Adrenal gland (tissue), 5 donors: ENCODE measurements at regions not wholly inside any gene's neighbourhood (a gene's known extent, or its start where the extent isn't known, plus 50 kb on each side); places are given as distances from the start of the nearest gene placed in this dataset.

Experiments
- POLR2A ChIP-seq, 2 donors: fragments of 450-650 bp; IDR thresholded peaks; one replicate each; pipeline ENCODE4 v1.6.1; 2017; ENCODE audit warnings: antibody characterized with exemption in 2 of 2, mild to moderate bottlenecking in 2 of 2, moderate library complexity in 1 of 2
- TF ChIP-seq, protein P1 (sequence below), 6 experiments: fragments of 450-650 bp in 4 of 6; fragments of 200-600 bp in 2 of 6; sonication (generic) in 1 of 6; IDR thresholded peaks; 1 replicate in 5 of 6; 2 replicates in 1 of 6; pipeline versions ENCODE4 v1.5.1 to v1.8.0; 2016 to 2021; ENCODE audit warnings: antibody characterized with exemption in 6 of 6, mild to moderate bottlenecking in 2 of 6, moderate library complexity in 1 of 6
- donor health status: DM: no; HTN: no; CAD: no.

GRCh38 chr4:137952116-137952515 is 290.0 kb downstream of the SLC7A11 start:
- TF ChIP-seq, protein P1, sequence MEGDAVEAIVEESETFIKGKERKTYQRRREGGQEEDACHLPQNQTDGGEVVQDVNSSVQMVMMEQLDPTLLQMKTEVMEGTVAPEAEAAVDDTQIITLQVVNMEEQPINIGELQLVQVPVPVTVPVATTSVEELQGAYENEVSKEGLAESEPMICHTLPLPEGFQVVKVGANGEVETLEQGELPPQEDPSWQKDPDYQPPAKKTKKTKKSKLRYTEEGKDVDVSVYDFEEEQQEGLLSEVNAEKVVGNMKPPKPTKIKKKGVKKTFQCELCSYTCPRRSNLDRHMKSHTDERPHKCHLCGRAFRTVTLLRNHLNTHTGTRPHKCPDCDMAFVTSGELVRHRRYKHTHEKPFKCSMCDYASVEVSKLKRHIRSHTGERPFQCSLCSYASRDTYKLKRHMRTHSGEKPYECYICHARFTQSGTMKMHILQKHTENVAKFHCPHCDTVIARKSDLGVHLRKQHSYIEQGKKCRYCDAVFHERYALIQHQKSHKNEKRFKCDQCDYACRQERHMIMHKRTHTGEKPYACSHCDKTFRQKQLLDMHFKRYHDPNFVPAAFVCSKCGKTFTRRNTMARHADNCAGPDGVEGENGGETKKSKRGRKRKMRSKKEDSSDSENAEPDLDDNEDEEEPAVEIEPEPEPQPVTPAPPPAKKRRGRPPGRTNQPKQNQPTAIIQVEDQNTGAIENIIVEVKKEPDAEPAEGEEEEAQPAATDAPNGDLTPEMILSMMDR (IDR thresholded peaks at IDR 0.05) = no peak
- no peak for TF ChIP-seq POLR2A (IDR thresholded peaks at IDR 0.05)
